ENCODE measurements at regions not wholly inside any gene's neighbourhood (a gene's known extent, or its start where the extent isn't known, plus 50 kb on each side); places are given as distances from the start of the nearest gene placed in this dataset.

GRCh38 chr6:115442323-115442722 is 618.4 kb downstream of the FRK start:
- no peak overlapping the region for H3K27ac ChIP-seq (ENCODE audit: insufficient read depth, low read depth, low read length)
- no peak overlapping the region for H3K4me2 ChIP-seq (ENCODE audit: insufficient read depth, low read length)
- H3K9ac ChIP-seq (replicated peaks; ENCODE audit: extremely low read depth, insufficient read depth, low read length) = no peak overlapping the region
- no peaks in the 10 kb centered on the region for H3K9me1 ChIP-seq (replicated peaks; ENCODE audit: control insufficient read depth, extremely low read depth, insufficient read depth, low read length)
- peaks cover 2% of the 10 kb centered on the region for H3K9me3 ChIP-seq (replicated peaks; ENCODE audit: control insufficient read depth, insufficient read depth, low read length)
- no TSS peak for BruUV-seq (replicated peaks)
- FAIRE-seq = no peak
- no peak for DNase-seq (ENCODE audit: low read depth, low spot score)
- H3K27me3 ChIP-seq (ENCODE audit: control insufficient read depth in 2 of 2, insufficient read depth in 2 of 2, low read length in 2 of 2) = no peaks in the 10 kb centered on the region
- H3K4me3 ChIP-seq (replicated peaks in 1 of 3; ENCODE audit: insufficient read depth in 1 of 3, low read depth in 1 of 3, low read length in 3 of 3) = no peak overlapping the region
- no peaks in the 10 kb centered on the region for H4K20me1 ChIP-seq (replicated peaks; ENCODE audit: control insufficient read depth, extremely low read depth, insufficient read depth, low read length)
- no peak overlapping the region for H2AFZ ChIP-seq (ENCODE audit: low read depth, low read length)
- no peaks in the 10 kb centered on the region for H3K4me1 ChIP-seq (ENCODE audit: control insufficient read depth, extremely low read depth, insufficient read depth, low read length)
- ChIA-PET POLR2A (no interaction called here), CTCF (interaction anchor here (0.6 to 1.5 kb wide), 2 partner anchors 8 to 1476 kb away, joined by 3 to 5 read pairs; no protein-coding TSS in a partner anchor)
- dilution Hi-C loops (cut with MboI; ENCODE audit: extremely low pct_ligation_motif_present, low sequenced_read_pairs) = no loop called here
- H3K36me3 ChIP-seq (ENCODE audit: control insufficient read depth in 2 of 2, extremely low read depth in 1 of 2, insufficient read depth in 2 of 2, low read length in 2 of 2) = no peaks in the 10 kb centered on the region
- TF ChIP-seq FOS (IDR thresholded peaks at IDR 0.05; ENCODE audit: borderline replicate concordance, insufficient read depth, low read length) (no peak), MAX (IDR thresholded peaks at IDR 0.05; ENCODE audit: insufficient read depth, insufficient read length) (no peak), MYC (IDR thresholded peaks at IDR 0.05; ENCODE audit: low read depth, low read length) (no peak), POLR2A (IDR thresholded peaks at IDR 0.05; ENCODE audit: low read depth, low read length) (no peak), GATA2 (IDR thresholded peaks at IDR 0.05; ENCODE audit: insufficient read depth, insufficient read length, low read depth, low read length) (no peak), EZH2 (IDR thresholded peaks at IDR 0.05; ENCODE audit: borderline replicate concordance, low read depth, low read length, severe bottlenecking) (no peak), CTCF (IDR thresholded peaks at IDR 0.05; ENCODE audit: extremely low read depth in 1 of 2, insufficient read depth in 1 of 2, low read depth in 1 of 2, low read length in 2 of 2) (no peak), POLR2AphosphoS5 (IDR thresholded peaks at IDR 0.05; ENCODE audit: insufficient read depth, low read depth, low read length) (no peak), JUN (IDR thresholded peaks at IDR 0.05; ENCODE audit: borderline replicate concordance, insufficient read depth, insufficient read length, low read depth) (no peak)
- intact Hi-C loops (cut with micrococcal nuclease) = no loop called here
- H3K79me2 ChIP-seq (ENCODE audit: control insufficient read depth, insufficient read depth, low read length) = no peaks in the 10 kb centered on the region
